Retinal pigment epithelial cell (primary cell): ENCODE measurements at regions not wholly inside any gene's neighbourhood (a gene's known extent, or its start where the extent isn't known, plus 50 kb on each side); places are given as distances from the start of the nearest gene placed in this dataset.

Source experiments
- DNase-seq: peaks from one replicate; pipeline ENCODE4 v3.0.0-alpha.2; 2010; ENCODE audit warnings: low read depth
- H3K4me3 ChIP-seq: 2 replicates; pipeline ENCODE4 v1.5.1; 2011; ENCODE audit warnings: mild to moderate bottlenecking, low read length, control low read depth, moderate library complexity
- CTCF ChIP-seq: conservative IDR thresholded peaks from 2 replicates; pipeline ENCODE4 v1.5.1; 2011; ENCODE audit warnings: low read depth, low read length, control low read depth, inconsistent platforms

DNA sequence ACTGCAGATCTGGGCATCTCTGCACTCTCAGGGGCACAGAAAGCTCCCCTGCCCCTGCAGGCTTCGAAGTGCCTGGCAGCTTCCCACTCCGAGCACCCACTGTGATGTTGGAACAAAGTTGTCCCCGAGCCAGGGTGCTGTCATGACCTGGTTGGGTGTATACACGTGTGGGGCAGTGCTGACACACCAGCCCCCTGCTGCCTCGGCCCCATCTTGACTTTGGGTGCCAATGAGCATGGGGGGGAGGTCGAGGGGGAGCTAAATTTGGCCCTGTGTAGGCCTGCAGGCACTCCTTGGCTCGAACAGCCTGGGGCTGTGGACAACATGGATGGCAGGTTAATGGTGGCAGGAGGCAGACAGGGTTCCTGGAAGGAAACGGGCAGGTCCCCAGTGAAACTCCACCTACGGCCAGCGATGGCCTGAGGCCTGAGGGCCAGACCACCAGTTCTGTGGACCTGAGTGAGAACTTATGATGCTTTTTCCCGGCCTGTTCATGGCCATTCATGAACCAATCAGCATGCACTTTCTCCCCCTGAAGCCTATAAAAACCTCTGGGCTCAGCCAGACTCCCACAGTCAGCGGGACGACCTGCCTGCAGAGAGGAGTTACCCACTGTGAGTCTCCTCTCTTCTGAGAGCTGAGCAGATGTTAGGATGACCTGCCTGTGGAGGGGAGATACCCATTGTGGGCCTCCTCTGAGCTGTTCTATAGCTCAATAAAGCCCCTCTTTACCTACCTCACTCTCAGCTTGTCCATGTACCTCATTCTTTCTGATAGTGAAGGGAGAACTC lies 1029.1 kb upstream of the GBE1 start:
- H3K4me3 ChIP-seq: no peak overlapping the region
- TF ChIP-seq CTCF: no peak
- DNase-seq: no peak

GRCh38 chr3:82783194-82783593 lies 1021.7 kb upstream of the GBE1 start:
- DNase-seq: no peak
- no peak for TF ChIP-seq CTCF
- no peak overlapping the region for H3K4me3 ChIP-seq

- no peak for DNase-seq
- no peak for TF ChIP-seq CTCF
- H3K4me3 ChIP-seq: no peak overlapping the region
Observed at GRCh38 chr3:82773207-82773606, 1011.8 kb upstream of the GBE1 start.

GRCh38 chr3:82764521-82764920 lies 1003.1 kb upstream of the GBE1 start:
- H3K4me3 ChIP-seq: no peak overlapping the region
- no peak for TF ChIP-seq CTCF
- DNase-seq: no peak

- DNase-seq: no peak
- no peak for TF ChIP-seq CTCF
- H3K4me3 ChIP-seq: no peak overlapping the region
Observed at GRCh38 chr3:82761858-82762257, 1000.4 kb upstream of the GBE1 start.

GRCh38 chr3:82745544-82745943 lies 984.1 kb upstream of the GBE1 start:
- no peak for TF ChIP-seq CTCF
- DNase-seq: no peak
- no peak overlapping the region for H3K4me3 ChIP-seq

- H3K4me3 ChIP-seq: no peak overlapping the region
- no peak for TF ChIP-seq CTCF
- no peak for DNase-seq
Observed at GRCh38 chr3:82743196-82743595, 981.8 kb upstream of the GBE1 start.
